SIG-M5 treated with dmso at 0.1 percent for 504 hours (cell line): ENCODE measurements at regions not wholly inside any gene's neighbourhood (a gene's known extent, or its start where the extent isn't known, plus 50 kb on each side); places are given as distances from the start of the nearest gene placed in this dataset.
"Not testable (repeated sequence)": the region's sequence is repeated elsewhere in the genome, so short reads cannot be mapped to it uniquely, and the experiment has no call there.

Experiments
- DNase-seq: peaks from one replicate; lab custom pipeline; 2025; ENCODE audit not compliant: unreplicated experiment; lab: John Stamatoyannopoulos, UW

DNA sequence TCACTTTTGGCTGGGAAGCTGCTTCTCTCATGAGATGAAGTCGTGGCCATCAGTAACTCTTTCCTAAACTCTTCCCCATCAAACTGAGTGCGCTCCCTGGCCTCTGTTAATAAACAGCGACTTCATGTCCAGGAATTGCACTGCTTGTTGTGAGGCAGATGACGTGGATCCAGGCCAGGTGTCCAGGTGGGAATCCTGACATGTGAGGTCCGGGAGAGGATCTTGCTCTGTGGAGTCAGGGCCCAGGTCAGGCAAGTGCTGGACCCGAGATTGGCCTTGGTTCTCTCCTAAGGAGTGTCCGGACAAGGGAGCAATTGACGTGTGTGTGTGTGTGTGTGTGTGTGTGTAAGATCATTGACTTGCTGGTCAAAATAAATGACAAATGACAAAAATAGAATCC lies 362.7 kb downstream of the GLRX3 start:
- no peak for DNase-seq

DNA sequence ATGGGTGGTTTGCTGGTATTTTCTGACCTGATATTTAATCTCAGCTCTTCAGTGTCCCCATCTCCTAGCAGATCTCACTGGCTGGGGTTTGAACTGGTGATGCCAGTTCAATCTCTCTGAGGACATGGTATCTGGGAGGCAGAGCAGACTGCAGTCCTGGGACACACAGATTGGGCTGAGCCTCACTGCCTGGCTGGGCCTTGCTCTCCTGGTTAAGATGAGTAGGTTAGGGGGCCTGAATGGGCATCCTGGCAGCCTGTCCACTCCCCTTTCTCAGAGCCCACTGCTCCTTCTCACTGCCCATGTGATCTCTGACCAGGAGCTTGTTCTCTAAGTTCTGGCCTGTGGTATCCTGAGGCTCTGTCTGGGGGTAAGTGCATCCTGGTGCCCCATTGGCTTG lies 363.4 kb downstream of the GLRX3 start:
- no peak for DNase-seq

DNA sequence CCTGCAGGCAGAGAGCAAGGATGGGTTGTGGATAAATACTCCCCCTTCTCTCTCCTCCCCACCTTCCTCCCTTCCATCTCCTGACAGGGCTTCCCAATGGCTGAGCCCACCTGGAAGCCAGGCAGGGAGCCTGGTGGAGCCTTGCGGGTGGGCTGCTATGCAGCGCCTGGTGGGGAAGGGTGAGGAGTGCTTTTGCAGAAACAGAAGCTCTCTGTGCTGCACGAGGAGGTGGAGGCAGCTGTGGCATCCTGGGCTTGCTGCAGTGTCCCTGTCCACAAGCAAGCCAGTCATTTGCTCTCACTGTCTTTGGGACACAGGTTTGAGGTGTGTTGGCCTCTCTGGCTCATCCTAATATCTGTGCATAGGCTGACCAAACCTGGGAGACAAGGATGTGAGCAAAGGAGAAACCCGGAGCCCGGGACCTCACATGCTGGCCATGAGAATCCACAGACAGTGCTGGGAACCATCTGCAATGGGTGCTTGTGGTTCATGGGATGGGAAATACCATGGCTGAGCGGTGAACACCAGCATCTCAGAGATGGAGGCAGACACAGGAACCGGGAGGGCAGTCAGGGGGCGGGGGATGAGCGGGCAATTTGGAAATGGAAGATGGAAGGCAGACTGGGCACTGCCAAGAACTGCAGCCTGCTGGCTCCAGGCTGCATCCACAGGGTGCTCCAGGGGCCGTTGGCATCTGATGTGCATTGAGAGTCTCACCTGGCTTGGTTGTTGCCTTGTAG lies 364.2 kb downstream of the GLRX3 start:
- no peak for DNase-seq

DNA sequence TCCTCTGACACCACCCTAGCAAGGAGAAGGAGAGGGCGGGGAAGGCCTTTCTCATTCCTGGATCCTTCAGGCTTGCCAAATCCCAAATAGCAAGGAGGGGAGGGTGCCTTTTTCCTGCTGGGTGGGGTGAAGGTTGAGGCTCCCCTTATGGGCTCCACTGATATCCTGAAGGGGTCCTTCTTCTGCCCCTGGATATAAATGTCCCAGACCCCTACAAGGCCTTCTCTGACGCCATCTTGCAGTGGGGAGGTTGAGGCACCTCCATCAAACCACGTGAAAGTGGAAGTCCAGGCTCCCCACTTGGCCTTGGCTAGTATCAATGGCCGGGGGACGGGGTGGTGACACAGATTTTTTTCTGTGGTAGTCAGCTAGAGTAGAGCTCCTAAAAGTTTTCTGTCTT lies 371.3 kb downstream of the GLRX3 start:
- DNase-seq: no peak

DNA sequence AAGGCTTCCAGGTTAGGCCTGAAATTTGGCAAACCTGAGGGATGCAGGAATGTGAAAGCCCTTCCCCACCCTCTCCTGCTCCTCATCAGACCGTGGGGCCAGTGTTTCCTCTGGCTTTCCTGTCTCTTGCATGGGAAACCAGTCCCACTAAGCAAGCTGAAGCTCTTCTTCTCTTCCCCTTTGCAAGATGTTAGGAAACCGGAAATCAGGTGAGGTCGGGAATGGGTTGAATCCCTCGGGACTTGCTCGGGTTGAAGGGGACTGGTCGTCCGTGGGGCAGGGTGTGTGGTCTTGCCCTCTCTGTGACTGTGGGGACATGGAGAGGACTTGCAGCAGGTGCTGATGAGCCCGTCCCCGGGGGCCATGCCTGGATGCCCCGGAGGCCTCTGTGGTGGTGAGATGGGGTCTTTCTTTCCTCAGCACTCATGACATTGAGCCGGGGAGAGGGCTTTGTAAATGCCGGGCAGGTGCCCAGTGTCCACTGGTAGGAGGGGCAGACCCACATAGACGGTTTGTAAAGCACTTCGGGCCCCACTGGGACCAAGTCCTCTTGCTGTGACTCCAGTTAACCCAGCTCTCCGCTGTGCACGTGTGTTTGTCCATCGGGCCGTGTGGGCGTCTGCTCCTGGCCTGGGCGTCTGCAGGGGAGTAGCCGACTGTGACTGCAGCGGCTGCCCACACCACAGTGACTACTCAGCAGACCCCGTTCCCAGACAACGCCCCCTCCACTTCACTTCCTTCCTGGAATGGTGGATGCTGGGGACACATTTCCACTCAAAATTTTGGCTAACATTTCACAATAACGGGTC lies 373.9 kb downstream of the GLRX3 start:
- DNase-seq: no peak

DNA sequence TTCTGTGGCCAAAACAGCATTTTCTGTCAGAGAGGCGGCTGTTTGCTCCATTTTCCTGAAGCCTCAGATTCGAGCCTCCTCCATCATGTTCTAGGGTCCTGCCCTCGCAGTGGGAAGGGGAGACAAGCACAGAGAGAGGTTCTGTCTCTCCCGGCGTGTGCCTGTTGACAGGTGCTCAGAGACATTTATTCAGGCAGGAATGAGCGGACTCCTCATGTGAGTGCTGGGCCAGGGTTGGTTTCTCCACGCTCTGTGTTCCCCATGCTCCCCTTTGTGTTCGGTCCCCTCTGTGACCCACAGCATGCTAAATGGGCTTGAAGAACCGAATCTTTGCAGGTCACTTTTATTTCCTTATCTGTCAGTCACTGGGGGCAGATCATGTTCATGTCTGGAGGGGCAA lies 374.6 kb downstream of the GLRX3 start:
- no peak for DNase-seq

DNA sequence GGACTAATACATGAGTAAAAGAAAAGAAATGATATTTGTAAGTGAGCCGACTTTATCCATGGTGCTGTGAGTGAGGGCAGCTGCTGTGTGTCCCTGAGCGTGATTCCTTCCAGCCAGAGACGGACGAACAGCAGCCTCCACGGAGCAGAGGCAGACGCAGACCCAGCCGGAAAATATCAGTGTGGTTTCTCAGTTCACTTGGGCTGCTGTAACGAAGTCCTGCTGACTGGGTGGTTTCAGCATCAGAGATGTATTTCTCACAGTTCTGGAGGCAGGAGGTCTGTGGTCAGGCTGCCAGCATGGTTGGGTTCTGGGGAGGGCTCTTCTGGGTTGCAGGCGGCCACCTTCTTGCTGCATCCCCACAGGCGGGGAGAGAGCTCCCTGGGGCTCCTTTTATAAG lies 375.6 kb downstream of the GLRX3 start:
- no peak for DNase-seq

DNA sequence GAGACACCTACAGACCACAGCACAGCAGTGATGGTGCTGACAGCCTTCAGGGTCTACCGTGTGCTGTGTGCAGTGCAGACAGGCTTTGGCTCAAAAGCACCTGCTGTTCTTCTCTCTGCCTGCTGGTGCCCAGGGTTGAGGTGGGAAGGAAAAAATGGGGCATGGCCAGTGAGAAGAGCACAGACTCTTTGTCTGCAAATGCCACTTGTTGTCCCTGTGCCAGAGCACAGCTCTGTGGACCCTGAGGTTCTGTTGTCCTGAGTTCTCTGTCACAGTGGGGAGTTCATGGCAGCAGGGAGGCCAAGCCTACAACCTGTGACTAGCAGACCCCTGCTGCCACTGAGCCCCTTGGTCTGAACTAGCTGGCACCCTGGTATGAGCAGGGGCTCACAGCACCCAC lies 376.7 kb downstream of the GLRX3 start:
- no peak for DNase-seq

DNA sequence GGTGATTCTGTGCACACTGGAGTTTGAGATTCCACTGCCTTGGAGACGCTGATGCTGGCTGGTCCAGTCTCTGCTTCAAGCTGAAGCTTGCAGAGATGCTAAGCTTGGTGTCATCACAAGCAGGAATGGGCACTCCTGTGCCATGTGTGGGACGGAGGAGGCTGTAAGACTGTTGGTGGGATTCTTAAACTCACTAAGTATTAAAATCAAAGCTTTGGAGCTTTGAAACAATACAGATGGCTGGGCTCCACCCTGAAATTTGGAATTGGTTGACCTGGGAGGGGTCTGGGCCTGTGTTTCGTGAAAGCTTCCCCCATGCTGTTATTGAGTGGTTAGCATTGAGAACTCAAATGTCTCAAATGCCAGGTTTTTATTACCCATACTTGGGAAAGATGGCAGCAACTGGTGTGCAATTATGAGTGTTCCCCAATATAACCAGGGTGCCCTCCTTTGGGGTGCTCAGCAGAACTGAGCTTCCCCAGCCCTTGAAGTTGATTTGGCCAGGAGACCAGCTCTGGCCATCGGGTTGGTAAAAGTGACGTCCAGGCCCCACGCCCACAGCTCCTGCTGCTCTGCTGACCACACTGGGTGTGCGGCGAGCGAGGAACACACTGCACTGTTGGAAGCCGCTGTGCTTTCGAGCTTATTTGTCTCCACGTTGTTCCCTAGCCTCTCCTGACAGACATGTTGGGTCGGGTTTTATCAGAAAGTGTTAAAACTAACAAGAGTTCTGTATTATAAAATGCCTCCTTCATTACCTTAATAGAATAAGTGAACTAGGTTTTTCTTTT lies 377.7 kb downstream of the GLRX3 start:
- no peak for DNase-seq

DNA sequence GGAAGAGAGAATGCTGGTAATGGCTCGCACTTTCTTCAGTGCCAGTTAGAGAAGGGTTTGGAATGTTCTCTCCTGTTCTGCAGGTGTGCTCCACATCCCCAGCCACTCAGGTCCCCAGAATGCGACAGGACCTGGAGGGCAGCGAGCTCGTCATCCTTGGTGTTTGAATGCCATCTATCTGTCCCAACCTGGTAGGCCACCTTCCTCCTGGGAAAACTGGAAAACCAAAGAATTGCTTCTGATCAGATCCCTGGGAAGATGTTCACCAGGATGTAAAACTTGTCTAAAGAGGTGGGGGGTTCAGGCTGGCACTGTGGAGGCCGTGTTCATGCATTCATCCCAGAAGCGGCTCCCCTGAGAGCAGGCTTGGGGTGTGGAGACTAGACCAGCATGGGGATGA lies 379.5 kb downstream of the GLRX3 start:
- no peak for DNase-seq

DNA sequence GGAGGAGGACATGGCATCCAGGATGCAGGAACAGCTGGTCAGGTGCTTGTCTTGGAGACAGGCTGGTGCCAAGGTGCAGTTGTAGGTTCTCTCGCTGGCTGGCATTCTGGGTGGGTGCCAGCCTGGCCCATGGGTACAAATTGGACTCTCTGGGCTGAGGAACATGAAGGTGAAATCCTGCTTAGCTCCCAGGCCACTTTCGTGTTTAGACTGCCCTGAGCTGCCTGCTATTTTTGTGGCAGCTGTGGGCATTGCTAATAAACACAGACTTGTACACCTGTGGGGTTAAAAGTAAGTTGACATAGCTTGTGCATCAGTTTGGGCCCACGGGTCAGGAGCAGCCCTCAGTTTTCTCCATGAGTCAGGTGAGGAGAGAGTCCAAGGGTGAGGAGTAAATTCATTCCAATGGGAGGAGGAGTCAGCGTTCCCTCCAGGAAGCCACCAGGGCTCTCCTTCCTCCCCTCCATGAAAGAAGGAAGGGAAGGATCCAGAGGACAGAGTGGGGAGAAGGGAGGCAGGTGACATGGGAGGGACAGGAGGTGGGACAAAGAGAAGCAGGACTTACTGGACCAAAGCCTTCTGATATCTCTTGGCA lies 380.0 kb downstream of the GLRX3 start:
- DNase-seq: no peak

DNA sequence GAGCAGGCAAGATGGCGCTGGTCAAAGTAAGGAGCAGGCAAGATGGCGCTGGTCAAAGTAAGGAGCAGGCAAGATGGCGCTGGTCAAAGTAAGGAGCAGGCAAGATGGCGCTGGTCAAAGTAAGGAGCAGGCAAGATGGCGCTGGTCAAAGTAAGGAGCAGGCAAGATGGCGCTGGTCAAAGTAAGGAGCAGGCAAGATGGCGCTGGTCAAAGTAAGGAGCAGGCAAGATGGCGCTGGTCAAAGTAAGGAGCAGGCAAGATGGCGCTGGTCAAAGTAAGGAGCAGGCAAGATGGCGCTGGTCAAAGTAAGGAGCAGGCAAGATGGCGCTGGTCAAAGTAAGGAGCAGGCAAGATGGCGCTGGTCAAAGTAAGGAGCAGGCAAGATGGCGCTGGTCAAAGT lies 382.7 kb downstream of the GLRX3 start:
- not testable (repeated sequence) for DNase-seq

DNA sequence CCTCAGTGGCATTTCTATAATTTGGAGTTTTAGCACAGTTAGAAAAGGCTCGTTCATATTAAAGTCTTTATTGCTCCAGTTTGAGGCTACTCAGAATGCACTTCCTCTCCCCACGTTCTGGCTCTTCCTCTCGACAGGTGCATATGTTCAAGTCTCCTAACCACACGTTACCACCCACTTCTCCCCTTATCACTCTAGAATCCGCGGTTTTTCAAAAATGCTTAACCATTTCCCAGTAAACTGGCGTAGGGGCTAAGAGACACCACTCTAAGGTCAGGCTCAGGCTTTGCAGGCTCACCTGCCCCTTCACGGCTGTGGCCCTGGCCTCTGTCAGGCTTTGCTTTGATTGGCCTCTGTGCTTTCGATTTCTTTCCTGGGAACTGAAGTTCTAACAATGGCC lies 383.6 kb downstream of the GLRX3 start:
- DNase-seq: no peak

DNA sequence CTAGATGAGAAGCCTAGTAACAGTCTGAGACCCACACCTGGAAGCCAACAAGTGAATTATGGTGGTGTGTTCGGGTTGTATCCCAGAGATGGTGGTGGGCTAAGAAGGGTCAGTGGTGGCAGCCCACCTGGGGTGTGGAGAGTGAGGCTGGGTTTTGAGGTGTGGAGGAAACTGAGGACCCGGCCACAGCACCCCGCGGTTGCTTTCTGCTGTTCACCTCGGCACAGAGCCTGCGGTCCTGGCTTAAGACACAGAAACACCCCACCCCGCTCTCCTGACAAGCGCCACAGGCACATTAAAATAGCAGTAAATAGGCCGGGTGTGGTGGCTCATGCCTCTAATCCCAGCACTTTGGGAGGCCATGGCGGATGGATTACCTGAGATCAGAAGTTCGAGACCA lies 395.1 kb downstream of the GLRX3 start:
- DNase-seq: no peak

DNA sequence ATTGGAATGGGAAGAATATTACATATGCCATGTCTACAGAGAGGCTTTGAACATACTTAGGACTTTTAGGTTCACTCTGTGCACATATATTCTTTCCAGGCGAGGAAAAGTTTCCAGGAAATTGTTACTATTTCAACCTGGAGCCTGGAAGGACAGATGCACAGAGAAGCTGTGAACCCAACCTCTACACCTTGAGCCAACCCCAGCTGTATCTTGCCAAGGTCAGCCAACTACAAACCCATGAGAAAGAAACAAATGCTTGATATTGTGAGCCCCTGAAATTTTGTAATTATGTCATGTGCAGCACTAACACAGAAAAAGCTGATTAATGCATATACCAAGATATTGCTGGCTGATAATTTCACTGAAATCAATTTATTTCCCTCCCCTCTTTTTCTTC lies 404.9 kb downstream of the GLRX3 start:
- DNase-seq: no peak

DNA sequence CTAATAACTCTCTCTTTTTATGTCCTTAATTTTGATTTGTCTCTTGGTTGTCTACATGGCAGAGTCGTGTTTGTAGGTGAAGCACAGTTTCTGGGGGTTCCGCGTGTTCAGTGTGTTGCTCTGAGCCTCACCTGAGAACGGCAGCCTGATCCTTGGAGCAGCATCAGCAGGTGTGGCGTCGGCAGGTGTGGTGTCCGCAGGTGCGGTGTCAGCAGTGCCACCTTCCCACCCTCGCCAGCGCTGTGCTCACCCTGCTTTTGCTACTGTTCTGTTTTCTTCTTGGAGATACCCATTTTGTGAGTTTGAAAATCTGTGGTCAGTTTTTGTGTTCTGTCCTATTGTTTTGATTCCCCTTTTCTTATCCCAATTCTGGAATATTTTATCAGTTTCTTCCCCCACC lies 406.6 kb downstream of the GLRX3 start:
- DNase-seq: no peak

DNA sequence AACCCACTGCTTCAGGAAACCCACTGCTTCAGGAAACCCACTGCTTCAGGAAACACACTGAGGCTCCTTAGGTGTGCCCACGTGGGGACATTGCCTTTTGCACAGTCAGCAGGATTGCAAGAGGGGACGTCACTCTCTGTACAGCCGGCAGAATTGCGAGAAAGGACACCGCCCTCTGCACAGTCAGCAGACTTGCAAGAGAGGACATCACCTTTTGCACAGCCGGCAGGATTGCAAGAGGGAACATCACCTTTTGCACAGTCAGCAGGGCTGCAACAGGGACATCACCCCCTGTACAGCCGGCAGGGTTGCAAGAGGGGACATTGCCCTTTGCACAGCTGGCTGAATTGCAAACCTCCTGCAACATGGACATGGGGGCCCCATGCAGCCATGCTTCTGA lies 407.6 kb downstream of the GLRX3 start:
- no peak for DNase-seq

DNA sequence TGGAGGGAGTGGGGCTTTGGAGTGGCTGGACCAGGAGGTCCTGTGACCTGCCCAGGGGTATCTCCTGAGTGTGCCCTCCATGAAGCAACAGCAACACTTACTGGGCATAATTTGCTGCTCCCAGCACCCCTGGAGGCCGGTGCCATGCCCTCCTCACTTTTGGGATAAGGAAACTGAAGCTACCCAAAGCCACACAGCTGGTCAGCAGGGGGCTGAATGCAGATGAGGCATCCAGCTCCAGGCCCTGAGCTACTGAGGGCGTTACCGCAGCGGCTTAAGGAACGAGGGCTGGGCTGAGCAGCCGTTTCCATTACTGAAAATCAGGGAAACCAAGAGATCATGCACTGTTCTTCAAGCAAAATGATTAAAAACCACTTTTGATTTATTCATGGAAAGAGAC lies 408.9 kb downstream of the GLRX3 start:
- DNase-seq: no peak

DNA sequence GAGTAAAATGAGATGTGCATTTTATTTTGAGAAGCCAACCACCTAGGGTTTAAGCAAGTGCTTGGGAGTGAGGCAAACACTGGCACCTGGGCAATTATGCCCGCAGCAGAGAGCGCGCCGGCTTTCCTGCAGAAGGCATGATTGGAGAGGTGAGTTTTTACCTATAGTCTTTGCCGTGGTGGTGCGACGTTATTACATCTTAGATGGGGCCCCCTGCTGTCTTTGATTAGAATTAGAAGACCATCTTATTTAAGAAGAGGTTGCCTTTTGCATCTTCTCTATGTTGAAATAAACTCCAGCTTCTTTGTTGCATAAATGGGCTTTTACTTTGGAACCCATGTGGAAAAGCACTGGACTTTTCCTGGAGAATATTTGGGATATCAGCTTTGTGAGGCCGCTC lies 409.5 kb downstream of the GLRX3 start:
- no peak for DNase-seq

DNA sequence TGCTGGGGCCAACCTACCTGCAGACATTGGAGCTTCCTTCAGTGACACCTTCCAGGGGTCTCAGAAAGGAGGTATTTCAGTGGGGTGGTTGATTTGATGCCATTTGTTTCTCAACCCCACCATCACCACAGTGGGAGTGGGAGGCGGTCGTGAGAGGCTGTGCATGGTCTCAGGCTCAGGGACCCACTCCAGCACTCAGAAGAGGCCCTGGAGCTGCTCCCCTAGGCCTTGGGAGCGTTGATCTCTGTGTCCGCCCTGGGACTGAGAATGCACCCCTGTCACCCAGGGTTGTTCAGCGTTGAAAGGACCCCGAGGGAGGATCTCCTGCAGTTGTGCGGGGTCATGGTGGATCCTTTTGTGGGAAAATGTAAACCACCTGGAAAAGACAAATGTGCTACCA lies 410.6 kb downstream of the GLRX3 start:
- DNase-seq: no peak

DNA sequence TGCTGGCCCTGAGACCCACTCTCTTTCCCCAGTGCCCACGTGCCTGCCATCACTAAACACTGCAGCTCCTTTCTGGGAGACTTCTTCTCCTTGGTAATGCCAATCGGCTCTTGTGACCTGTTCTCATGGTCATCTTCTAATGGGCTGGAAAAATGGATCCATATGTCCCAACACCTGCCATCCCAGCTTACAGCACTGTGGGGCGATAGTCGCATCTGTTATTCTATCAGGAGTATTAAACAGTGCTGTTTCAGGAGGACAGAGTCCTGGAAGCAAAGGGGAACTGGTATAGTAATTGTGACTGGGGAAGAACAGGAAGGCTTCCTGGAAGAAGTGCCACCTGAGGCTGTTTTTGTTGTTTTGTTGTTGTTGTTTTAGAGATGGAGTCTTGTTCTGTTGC lies 411.2 kb downstream of the GLRX3 start:
- no peak for DNase-seq
